ENCODE measurements at regions not wholly inside any gene's neighbourhood (a gene's known extent, or its start where the extent isn't known, plus 50 kb on each side); places are given as distances from the start of the nearest gene placed in this dataset.

- Histone ChIP-seq H3K27ac (no peak overlapping the region), H3K36me3 (no peaks in the 10 kb centered on the region), H3K27me3 (no peaks in the 10 kb centered on the region), H3K9me3 (no peaks in the 10 kb centered on the region), H3K4me1 (no peaks in the 10 kb centered on the region), H3K4me3 (no peak overlapping the region)
- TF ChIP-seq CTCF (IDR thresholded peaks at IDR 0.05): no peak
- TF ChIP-seq POLR2A (IDR thresholded peaks at IDR 0.05): no peak
- no peak for TF ChIP-seq EP300 (IDR thresholded peaks at IDR 0.05)
- WGBS, 2 donors: 48 to 63% methylated on average over 2 of the region's 2 CpGs
- no peak for DNase-seq (ENCODE audit: low spot score in 2 of 2)
These were observed 119.9 kb downstream of the ETAA1 start for GRCh38 chr2:67516899-67517530.

GRCh38 chr2:67522148-67522547 lies 125.0 kb downstream of the ETAA1 start:
- Histone ChIP-seq H3K4me1 (no peaks in the 10 kb centered on the region), H3K36me3 (no peaks in the 10 kb centered on the region), H3K4me3 (no peak overlapping the region), H3K27ac (no peak overlapping the region), H3K9me3 (no peaks in the 10 kb centered on the region), H3K27me3 (no peaks in the 10 kb centered on the region)
- no peak for DNase-seq (ENCODE audit: low spot score in 2 of 2)
- no peak for TF ChIP-seq CTCF (IDR thresholded peaks at IDR 0.05)
- TF ChIP-seq EP300 (IDR thresholded peaks at IDR 0.05): no peak
- no peak for TF ChIP-seq POLR2A (IDR thresholded peaks at IDR 0.05)
- WGBS, 2 donors: 84 to 86% methylated on average over 1 of the region's 1 CpG

GRCh38 chr2:67524213-67524612 lies 127.1 kb downstream of the ETAA1 start:
- H3K36me3 ChIP-seq: no peaks in the 10 kb centered on the region
- H3K4me1 ChIP-seq: no peaks in the 10 kb centered on the region
- 64 to 74% methylated on average over 2 of the region's 2 CpGs for WGBS, 2 donors
- no peak for DNase-seq (ENCODE audit: low spot score in 2 of 2)
- no peak overlapping the region for H3K27ac ChIP-seq
- H3K27me3 ChIP-seq: no peaks in the 10 kb centered on the region
- TF ChIP-seq POLR2A (IDR thresholded peaks at IDR 0.05): no peak
- TF ChIP-seq CTCF (IDR thresholded peaks at IDR 0.05): no peak
- TF ChIP-seq EP300 (IDR thresholded peaks at IDR 0.05): no peak
- no peaks in the 10 kb centered on the region for H3K9me3 ChIP-seq
- no peak overlapping the region for H3K4me3 ChIP-seq

- no peaks in the 10 kb centered on the region for H3K36me3 ChIP-seq
- no peaks in the 10 kb centered on the region for H3K9me3 ChIP-seq
- no peaks in the 10 kb centered on the region for H3K4me1 ChIP-seq
- no peak overlapping the region for H3K27ac ChIP-seq
- H3K4me3 ChIP-seq: no peak overlapping the region
- no peaks in the 10 kb centered on the region for H3K27me3 ChIP-seq
- DNase-seq (ENCODE audit: low spot score in 2 of 2): no peak
- TF ChIP-seq EP300 (IDR thresholded peaks at IDR 0.05) (no peak), CTCF (IDR thresholded peaks at IDR 0.05) (no peak), POLR2A (IDR thresholded peaks at IDR 0.05) (no peak)
These were observed 127.6 kb downstream of the ETAA1 start for GRCh38 chr2:67524777-67525176.

- 60 to 74% methylated on average over 4 of the region's 4 CpGs for WGBS, 2 donors
These were observed 129.2 kb downstream of the ETAA1 start for GRCh38 chr2:67526283-67526682.

More at GRCh38 chr2:67526283-67526682, 129.2 kb downstream of the ETAA1 start:
- Histone ChIP-seq H3K27me3 (no peaks in the 10 kb centered on the region), H3K36me3 (no peaks in the 10 kb centered on the region), H3K4me1 (no peaks in the 10 kb centered on the region), H3K9me3 (no peaks in the 10 kb centered on the region), H3K4me3 (no peak overlapping the region), H3K27ac (no peak overlapping the region)
- DNase-seq (ENCODE audit: low spot score in 2 of 2): no peak
- no peak for TF ChIP-seq CTCF (IDR thresholded peaks at IDR 0.05)
- TF ChIP-seq EP300 (IDR thresholded peaks at IDR 0.05): peak in 1 of 2 donors; percentile 18
- TF ChIP-seq POLR2A (IDR thresholded peaks at IDR 0.05): no peak

All from tibial nerve (tissue), 4 donors.